CD4-positive, alpha-beta T cell treated with Interleukin-17A for 4 hours (primary cell): ENCODE measurements at regions not wholly inside any gene's neighbourhood (a gene's known extent, or its start where the extent isn't known, plus 50 kb on each side); places are given as distances from the start of the nearest gene placed in this dataset.
"Not testable (repeated sequence)": the region's sequence is repeated elsewhere in the genome, so short reads cannot be mapped to it uniquely, and the experiment has no call there.

Source experiments
- DNase-seq: peaks from one replicate; pipeline ENCODE4 v3.0.0-alpha.2; 2020; ENCODE audit warnings: mixed read lengths

DNA sequence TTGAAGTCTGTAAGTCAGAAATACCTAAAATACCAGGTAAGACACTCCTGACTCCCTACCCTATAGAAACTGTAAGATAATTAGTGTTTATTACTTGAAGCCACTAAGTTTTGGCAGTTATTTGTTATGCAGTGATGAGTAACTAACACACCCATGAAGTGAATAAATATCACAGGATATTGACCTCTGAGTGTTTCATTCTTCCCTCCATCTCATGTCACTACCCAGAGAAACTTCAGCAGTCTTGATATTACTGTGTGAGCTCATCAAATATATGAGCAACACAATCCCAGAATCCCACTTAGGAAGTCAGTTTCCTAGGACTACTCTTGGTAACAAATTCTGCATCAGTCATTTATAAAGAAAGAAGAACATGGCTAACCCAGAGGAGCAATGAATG lies 529.7 kb downstream of the FBXO15 start:
- DNase-seq, result no peak

- no peak for DNase-seq
Measured at GRCh38 chr18:73615506-73615905, 532.1 kb downstream of the FBXO15 start.

- DNase-seq, result no peak
Measured at GRCh38 chr18:73614812-73615211, 532.8 kb downstream of the FBXO15 start.

DNA sequence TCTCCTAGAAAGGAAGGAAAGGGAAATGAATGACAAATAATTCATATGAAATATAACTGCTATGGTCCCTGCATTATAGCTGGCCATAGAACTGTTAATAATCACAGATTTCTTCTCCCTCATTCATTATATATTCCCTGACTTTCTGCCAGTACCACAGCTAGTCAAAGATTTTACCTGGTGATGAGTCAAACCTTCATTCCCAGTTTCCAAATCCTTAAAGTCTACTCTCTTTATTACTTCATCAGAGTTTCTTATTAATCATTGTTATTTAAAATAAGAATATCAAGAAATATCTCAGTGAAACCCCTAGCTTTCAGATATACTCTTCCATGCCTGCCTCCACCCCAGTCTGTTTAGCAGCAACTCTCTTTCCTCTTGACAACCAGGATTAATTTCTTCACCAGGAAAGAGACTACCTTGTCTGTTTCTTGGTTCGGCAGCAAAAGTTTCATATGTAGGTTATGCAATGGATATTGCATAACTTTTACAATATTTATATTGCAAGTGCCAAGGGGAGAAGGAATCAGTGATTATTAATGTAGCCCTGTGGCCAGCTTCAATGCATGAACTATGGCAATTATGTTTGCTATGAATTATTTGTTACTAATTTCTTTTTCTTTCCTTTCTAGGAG lies 533.8 kb downstream of the FBXO15 start:
- no peak for DNase-seq

DNA sequence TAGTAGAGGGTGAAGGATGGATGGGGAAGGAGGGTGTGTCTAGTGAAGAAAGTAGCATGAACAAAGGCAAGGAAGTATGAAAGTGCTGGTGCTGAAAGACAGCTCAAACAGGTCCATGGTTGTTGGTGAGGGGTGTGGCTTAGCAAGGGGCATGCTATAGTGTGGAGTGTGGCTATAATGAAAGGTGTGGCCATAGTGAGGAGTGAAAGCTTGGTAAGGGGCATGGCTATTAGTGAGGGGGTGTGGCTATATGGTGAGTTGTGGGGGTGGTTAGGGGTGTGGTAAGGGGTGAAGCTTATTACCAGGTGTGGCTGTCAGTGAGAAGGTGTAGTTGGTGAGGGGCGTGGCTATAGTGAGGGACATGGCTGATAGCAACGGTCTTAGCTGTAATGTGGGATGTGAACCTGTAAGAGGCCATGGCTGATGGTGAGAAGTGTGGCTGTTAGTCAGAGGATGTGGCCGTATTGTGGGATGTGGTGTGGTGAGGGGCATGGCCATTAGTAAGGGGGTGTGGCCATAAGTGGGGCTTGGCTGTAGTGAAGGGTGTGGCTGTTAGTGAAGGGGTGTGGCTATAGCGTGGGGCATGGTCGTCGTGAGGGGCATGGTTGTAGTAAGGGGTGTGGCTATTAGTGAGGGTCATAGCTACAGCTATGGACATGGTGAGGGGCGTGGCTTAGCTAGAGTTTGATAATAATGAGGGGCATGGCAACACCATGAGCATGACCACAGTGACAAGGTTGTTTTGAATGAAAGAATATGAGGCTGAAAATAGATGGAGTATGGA lies 549.6 kb downstream of the FBXO15 start:
- DNase-seq, result no peak

DNA sequence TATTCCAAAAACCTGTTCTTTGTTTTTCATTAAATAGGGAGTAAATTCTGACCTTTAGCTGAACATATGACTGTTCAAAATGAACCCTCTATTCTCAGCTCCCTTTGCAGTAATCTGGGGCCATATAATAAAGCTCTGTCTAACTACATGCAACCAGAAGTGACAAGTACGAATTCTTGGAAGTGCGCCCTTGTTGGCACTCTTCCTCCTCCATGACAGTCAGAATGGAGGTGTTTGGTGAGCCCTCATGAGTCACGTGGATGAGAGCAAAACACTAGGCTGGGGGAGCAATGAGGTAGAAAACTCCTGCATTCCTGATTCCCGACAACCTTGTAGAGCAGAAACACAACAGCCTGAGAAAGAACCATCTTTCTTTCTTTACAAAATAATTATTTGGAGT lies 552.9 kb downstream of the FBXO15 start:
- DNase-seq, result no peak

GRCh38 chr18:73593207-73593606 lies 554.4 kb downstream of the FBXO15 start:
- no peak for DNase-seq

- no peak for DNase-seq
Measured at GRCh38 chr18:73590950-73591349, 556.7 kb downstream of the FBXO15 start.

- no peak for DNase-seq
Measured at GRCh38 chr18:73579698-73580097, 567.9 kb downstream of the FBXO15 start.

DNA sequence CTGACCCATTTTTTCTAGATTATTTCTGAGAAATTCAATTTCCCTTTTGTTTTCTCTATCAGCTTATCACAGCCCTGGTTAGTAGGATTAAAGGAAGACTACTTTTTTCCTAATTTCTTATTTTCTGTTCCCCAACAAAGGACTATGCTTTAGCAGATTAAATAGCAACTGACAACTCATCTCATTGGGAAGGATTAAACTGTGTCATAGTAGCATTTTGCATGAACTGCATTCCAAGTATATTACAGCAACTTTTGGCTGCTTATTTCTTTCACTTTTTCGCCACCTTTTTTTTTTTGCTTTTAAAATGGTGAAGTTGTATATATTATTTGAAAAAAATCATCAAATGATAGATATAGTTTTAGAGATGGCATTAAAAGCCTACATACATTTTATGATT lies 570.3 kb downstream of the FBXO15 start:
- DNase-seq, result no peak

- DNase-seq, result no peak
Measured at GRCh38 chr18:73563901-73564472, 583.6 kb downstream of the FBXO15 start.

DNA sequence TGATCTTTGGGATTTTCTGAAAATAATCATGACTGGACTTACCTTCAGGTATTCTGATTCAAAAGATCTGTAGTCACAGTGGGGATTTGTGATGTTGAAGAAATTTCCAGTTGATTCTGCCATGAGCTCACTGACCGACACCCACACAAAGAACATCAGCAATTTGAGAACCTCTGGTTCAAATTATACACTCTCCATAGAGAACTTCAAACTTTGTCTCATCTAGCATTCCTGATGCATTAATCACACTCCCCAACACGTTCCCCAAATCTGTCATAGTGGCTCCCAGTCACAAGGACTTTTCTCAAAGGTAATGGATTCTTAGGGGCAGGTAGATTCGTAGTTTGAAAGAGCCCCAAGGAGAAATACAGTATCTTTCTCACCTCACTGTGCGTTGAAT lies 584.3 kb downstream of the FBXO15 start:
- no peak for DNase-seq

DNA sequence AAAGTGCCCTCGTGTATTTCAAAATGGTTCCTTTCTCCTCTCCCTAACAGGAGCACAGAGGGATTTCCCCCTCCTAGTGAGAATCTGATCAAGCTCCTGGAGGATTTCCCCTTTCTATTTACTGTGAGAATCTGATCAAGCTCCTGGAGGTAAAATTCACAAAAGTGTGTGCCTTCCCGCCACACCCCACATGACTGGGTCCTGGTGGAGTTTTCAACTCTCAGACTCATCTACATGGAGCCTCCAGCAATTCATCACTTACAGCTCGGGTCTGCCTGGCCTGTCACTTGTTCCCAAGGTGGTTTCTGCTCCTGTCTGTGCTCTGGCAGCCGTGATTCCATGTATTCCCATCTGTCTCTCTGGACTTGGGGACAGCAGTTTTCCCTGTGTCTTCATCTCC lies 590.7 kb downstream of the FBXO15 start:
- no peak for DNase-seq

DNA sequence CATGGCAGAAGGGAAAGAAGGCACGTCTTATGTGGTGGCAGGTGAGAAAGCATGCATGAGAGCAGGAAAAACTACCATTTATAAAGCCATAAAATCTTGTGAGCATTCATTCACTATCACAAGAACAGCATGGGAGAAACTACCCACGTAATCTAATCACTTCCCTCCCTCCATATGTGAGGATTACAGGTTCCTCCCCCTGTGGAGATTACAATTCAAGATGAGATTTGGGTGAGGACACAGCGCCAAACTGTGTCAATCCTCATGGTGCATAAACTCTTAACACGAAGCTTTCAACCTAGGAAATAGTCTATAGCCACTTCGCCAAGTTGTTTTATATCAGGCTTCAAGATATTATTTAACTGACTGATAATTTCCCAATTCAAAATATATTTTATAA lies 595.5 kb downstream of the FBXO15 start:
- no peak for DNase-seq

DNA sequence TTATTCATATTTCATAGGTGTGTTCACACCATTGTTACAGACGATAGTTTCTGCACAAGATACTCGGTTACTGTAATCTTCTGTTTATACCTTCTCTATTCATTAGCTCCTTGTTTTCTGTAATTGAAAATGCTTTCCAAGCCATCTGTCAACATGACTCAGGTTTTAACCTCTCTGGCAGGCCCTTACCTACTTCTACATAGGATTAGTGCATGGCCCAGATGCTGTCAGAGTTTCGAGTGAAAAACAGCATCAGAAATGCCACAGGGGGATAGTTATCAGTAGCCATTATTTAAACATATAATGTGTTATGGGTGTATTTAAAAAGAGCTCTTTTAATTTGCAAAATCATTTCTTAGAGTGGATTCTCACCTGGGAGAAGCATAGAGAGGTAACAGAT lies 596.4 kb downstream of the FBXO15 start:
- DNase-seq, result no peak

DNA sequence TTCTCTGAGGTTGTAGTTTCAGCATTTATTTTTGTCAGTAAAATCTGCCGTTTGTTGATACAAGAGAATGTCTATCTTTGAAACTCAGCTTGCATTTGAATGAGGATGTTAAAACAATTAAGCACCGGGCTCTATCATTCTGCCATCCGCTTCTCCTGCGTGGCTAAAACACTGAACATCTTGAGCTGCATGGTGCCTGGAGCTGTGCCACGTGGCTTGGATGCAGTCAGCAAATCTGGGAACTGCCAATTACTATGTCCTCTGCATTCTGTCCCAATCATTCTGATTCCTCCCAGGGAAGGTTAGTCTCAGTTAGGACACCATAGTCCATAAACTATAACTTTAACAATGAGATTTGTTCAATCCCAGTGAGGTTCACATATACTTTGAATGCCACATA lies 598.4 kb downstream of the FBXO15 start:
- DNase-seq, result no peak

GRCh38 chr18:73545472-73545871 lies 602.2 kb downstream of the FBXO15 start:
- DNase-seq, result no peak

DNA sequence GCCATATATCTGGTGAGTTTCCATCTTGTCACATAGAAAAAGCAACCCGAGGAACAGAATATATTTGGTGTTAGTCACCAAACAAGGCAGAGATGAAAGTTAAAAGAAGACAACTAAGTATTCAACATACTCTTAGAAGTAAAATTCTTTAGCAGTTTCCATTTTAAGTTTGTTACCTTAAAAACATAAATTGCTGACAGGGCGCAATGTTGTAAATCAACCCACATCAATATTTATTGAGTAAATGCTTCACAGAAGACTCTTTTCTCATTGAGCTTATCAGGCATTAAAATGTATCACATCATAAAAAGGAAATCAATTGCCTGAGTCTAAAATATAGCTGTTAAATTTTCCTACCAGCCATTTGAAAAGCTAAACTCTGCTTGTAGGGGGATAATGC lies 603.0 kb downstream of the FBXO15 start:
- no peak for DNase-seq

DNA sequence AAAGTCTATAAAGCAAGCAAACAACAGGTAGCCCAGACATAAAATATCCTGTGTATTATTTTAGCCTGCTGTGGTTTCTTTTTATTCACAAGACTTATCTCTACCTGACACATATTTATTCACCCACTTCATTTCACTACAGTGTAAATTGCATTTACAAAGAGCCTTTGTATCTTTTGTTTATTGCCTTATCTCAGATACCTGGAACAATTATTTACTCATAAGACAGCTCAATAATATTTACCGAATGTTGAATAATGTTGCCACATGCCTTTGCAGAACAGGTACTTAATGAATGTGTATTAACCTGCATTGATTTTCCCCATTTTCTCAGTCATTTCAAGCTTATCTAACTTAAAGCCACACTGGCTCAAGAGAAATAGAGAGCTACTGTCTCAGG lies 603.6 kb downstream of the FBXO15 start:
- no peak for DNase-seq

GRCh38 chr18:73535990-73536389 lies 611.6 kb downstream of the FBXO15 start:
- no peak for DNase-seq

- no peak for DNase-seq
Measured at GRCh38 chr18:73535189-73535588, 612.4 kb downstream of the FBXO15 start.

DNA sequence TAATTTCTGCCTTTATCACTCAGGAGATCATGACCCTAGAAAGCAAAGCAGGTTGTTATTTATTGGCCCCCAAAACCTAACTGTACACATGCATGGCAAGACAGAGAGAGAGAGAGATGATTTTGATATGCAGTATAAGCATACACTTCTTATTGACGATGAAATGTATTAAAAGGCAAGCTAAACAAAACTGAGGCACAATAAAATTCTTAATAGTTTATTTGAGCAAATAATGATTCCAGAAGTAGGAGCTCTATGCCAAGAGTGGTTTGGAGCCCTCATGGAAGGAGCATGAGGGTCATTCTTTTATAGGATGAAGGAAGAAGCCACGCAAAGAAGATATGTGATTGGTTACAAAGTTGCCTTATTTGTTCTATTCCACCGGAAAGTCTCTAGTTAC lies 616.0 kb downstream of the FBXO15 start:
- no peak for DNase-seq

DNA sequence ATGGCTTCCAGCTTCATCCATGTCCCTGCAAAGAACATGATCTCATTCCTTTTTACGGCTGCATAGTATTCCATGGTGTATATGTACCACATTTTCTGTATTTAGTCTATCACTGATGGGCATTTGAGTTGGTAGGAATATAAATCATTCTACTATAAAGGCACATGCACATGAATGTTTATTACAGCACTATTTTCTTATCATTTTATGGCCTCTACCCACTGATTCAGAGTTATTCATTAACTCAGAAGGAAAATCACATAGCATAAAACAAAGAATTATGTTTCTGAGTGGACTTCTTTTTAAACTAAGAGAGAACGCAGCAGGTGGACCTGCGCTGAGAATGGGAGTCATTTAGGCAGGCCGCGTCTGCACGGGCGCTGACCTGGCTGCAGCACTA lies 619.6 kb downstream of the FBXO15 start:
- no peak for DNase-seq

DNA sequence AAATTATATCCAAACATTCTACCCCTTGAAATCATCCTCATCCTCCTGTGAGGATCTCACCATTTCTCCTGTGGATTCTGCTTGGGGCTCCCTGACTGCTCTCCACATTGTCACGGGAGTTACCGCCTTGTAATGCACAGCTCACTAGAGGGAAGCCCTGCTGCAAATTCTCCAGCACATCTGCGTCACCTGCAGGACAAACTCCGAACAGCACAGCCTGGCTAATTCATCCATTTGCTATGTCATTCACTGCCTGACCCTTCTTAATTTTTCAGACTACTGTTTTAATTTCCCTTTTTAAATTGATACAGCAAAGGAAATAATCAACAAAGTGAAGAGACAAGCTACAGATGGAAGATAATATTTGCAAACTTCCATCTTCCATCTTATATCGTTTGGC lies 627.4 kb downstream of the FBXO15 start:
- no peak for DNase-seq

GRCh38 chr18:73516056-73516455 lies 631.6 kb downstream of the FBXO15 start:
- not testable (repeated sequence) for DNase-seq
